AG04450 (cell line): ENCODE measurements at regions not wholly inside any gene's neighbourhood (a gene's known extent, or its start where the extent isn't known, plus 50 kb on each side); places are given as distances from the start of the nearest gene placed in this dataset.
"Not testable (repeated sequence)": the region's sequence is repeated elsewhere in the genome, so short reads cannot be mapped to it uniquely, and the experiment has no call there.

Experiments
- CTCF ChIA-PET: fragments of 300-600, 350-600 bp; formaldehyde crosslinking; extraction: SDS; loops from one replicate; lab custom pipeline; 2022; ENCODE audit warnings: antibody characterized with exemption, inconsistent platforms; lab: Charles Lee
- POLR2A ChIA-PET: fragments of 350-600 bp; formaldehyde crosslinking; extraction: SDS; loops from one replicate; lab custom pipeline; 2021; ENCODE audit warnings: antibody characterized with exemption, inconsistent platforms; lab: Yijun Ruan, JAX
- DNase-seq: peaks from one replicate; pipeline ENCODE4 v3.0.0-alpha.2; 2011; ENCODE audit warnings: low read depth, low spot score
- H3K27ac ChIP-seq: one replicate; pipeline ENCODE4 v1.5.1; 2012; ENCODE audit warnings: low read depth, low read length, control low read depth
- H3K27me3 ChIP-seq: one replicate; pipeline ENCODE4 v1.6.0; 2012; ENCODE audit warnings: low read length; ENCODE audit not compliant: control insufficient read depth, insufficient read depth
- H3K4me3 ChIP-seq: 2 replicates; pipeline ENCODE4 v1.5.1; 2011; ENCODE audit warnings: mild to moderate bottlenecking, low read depth, low read length, control low read depth
- H3K9me3 ChIP-seq: 2 replicates; pipeline ENCODE4 v1.5.1; 2012; ENCODE audit warnings: low read length; ENCODE audit not compliant: control insufficient read depth, insufficient read depth
- CTCF ChIP-seq: IDR thresholded peaks from 2 replicates; pipeline ENCODE4 v1.5.1; 2011; ENCODE audit warnings: low read depth, low read length, control low read depth, inconsistent platforms

GRCh38 chr9:97248252-97248651, 59.2 kb upstream of the CCDC180 start:
- POLR2A ChIA-PET, H3K4me3 ChIP-seq, H3K27me3 ChIP-seq, CTCF ChIA-PET, DNase-seq, H3K9me3 ChIP-seq, H3K27ac ChIP-seq: not testable (repeated sequence)

- no peaks in the 10 kb centered on the region for H3K27me3 ChIP-seq
- ChIA-PET POLR2A (no interaction called here), CTCF (no interaction called here)
- TF ChIP-seq CTCF: no peak
- DNase-seq: no peak
- no peak overlapping the region for H3K4me3 ChIP-seq
- H3K9me3 ChIP-seq: no peaks in the 10 kb centered on the region
- no peak overlapping the region for H3K27ac ChIP-seq
These were observed 63.9 kb upstream of the CCDC180 start for GRCh38 chr9:97243606-97244005.

- H3K27me3 ChIP-seq, H3K4me3 ChIP-seq, DNase-seq, H3K27ac ChIP-seq, CTCF ChIA-PET, H3K9me3 ChIP-seq, POLR2A ChIA-PET: not testable (repeated sequence)
These were observed 66.0 kb upstream of the CCDC180 start for GRCh38 chr9:97241430-97241829.

- ChIA-PET POLR2A (interaction anchor here (1.4 kb wide), 1 partner anchor 17 kb away, joined by 5 read pairs; no protein-coding TSS in a partner anchor), CTCF (interaction anchor here (1.6 to 2.0 kb wide), 2 partner anchors 381 kb away, joined by 7 to 12 read pairs; no protein-coding TSS in a partner anchor)
- Histone ChIP-seq H3K27me3 (no peaks in the 10 kb centered on the region), H3K9me3 (no peaks in the 10 kb centered on the region; the same call in 1 of the 2 replicates), H3K27ac (peak overlapping the region; percentile 82), H3K4me3 (peak overlapping the region; percentile 71)
- no peak for TF ChIP-seq CTCF
- DNase-seq: peak; percentile 60
These were observed 69.2 kb upstream of the CCDC180 start for GRCh38 chr9:97237951-97238889.

- Histone ChIP-seq H3K27ac (no peak overlapping the region), H3K27me3 (no peaks in the 10 kb centered on the region), H3K4me3 (peak overlapping the region; percentile 71), H3K9me3 (no peaks in the 10 kb centered on the region; the same call in 1 of the 2 replicates)
- TF ChIP-seq CTCF: no peak
- DNase-seq: no peak
- ChIA-PET POLR2A (interaction anchor here (1.4 kb wide), 1 partner anchor 16 kb away, joined by 5 read pairs; no protein-coding TSS in a partner anchor), CTCF (interaction anchor here (0.6 to 1.6 kb wide), 2 partner anchors 378 to 381 kb away, joined by 3 to 12 read pairs; no protein-coding TSS in a partner anchor)
These were observed 70.1 kb upstream of the CCDC180 start for GRCh38 chr9:97237311-97237786.

GRCh38 chr9:97233009-97233400, 74.5 kb upstream of the CCDC180 start:
- POLR2A ChIA-PET, H3K9me3 ChIP-seq, DNase-seq, H3K27ac ChIP-seq, CTCF ChIA-PET, H3K27me3 ChIP-seq, H3K4me3 ChIP-seq: not testable (repeated sequence)

- CTCF ChIA-PET, H3K9me3 ChIP-seq, H3K27ac ChIP-seq, POLR2A ChIA-PET, H3K4me3 ChIP-seq, DNase-seq, H3K27me3 ChIP-seq: not testable (repeated sequence)
These were observed 75.1 kb upstream of the CCDC180 start for GRCh38 chr9:97232060-97233008.

GRCh38 chr9:97222393-97222792, 85.1 kb upstream of the CCDC180 start:
- H3K4me3 ChIP-seq, H3K27ac ChIP-seq, H3K9me3 ChIP-seq, DNase-seq, POLR2A ChIA-PET: not testable (repeated sequence)
- CTCF ChIA-PET: interaction anchor here (1.4 kb wide), 1 partner anchor 366 kb away, joined by 7 read pairs; no protein-coding TSS in a partner anchor
- H3K27me3 ChIP-seq: peaks cover 18% of the 10 kb centered on the region
